CD4-positive, alpha-beta T cell treated with Interleukin-6 for 4 hours (primary cell): ENCODE measurements at regions not wholly inside any gene's neighbourhood (a gene's known extent, or its start where the extent isn't known, plus 50 kb on each side); places are given as distances from the start of the nearest gene placed in this dataset.

Experiments used
- DNase-seq: peaks from one replicate; pipeline ENCODE4 v3.0.0-alpha.2; 2020; ENCODE audit warnings: mixed read lengths

- DNase-seq = no peak
These were observed 58.6 kb upstream of the DMAC1 start for GRCh38 chr9:7858166-7858565.

GRCh38 chr9:7854763-7855162 is 55.2 kb upstream of the DMAC1 start:
- DNase-seq = no peak
